ENCODE measurements at regions not wholly inside any gene's neighbourhood (a gene's known extent, or its start where the extent isn't known, plus 50 kb on each side); places are given as distances from the start of the nearest gene placed in this dataset.
"Not testable (repeated sequence)": the region's sequence is repeated elsewhere in the genome, so short reads cannot be mapped to it uniquely, and the experiment has no call there.

- not testable (repeated sequence) for TF ChIP-seq CTCF, EZH2 (IDR thresholded peaks at IDR 0.05)
Measured at GRCh38 chr9:6103911-6104310, 88.5 kb upstream of the RANBP6 start.
